Large intestine (tissue), 3 donors: ENCODE measurements at regions not wholly inside any gene's neighbourhood (a gene's known extent, or its start where the extent isn't known, plus 50 kb on each side); places are given as distances from the start of the nearest gene placed in this dataset.

Experiments
- DNase-seq, 2 donors: peaks; one replicate each; pipeline versions ENCODE4 v3.0.0 to v3.0.0-alpha.2; 2013
- H3K27ac ChIP-seq: one replicate; pipeline ENCODE4 v1.5.1; 2013; ENCODE audit warnings: low read length
- H3K27me3 ChIP-seq: 2 replicates; pipeline ENCODE4 v1.6.1; 2013; ENCODE audit warnings: low read length; ENCODE audit not compliant: control insufficient read depth, insufficient read depth
- H3K36me3 ChIP-seq: 2 replicates; pipeline ENCODE4 v1.6.1; 2013; ENCODE audit warnings: low read length; ENCODE audit not compliant: control insufficient read depth, insufficient read depth
- H3K4me1 ChIP-seq: one replicate; pipeline ENCODE4 v1.6.1; 2013; ENCODE audit warnings: low read length; ENCODE audit not compliant: control insufficient read depth, insufficient read depth
- H3K4me3 ChIP-seq: one replicate; pipeline ENCODE4 v1.5.1; 2013; ENCODE audit warnings: low read length
- H3K9me3 ChIP-seq: one replicate; pipeline ENCODE4 v1.6.1; 2013; ENCODE audit warnings: mild to moderate bottlenecking, low read depth, low read length, moderate library complexity; ENCODE audit not compliant: control insufficient read depth
- WGBS: methylation state at CpG from one replicate; pipeline ENCODE4 v1.1.5; 2013; ENCODE audit warnings: low lambda C conversion rate; ENCODE audit not compliant: insufficient coverage; 5-methylcytosine and 5-hydroxymethylcytosine counted together

DNA sequence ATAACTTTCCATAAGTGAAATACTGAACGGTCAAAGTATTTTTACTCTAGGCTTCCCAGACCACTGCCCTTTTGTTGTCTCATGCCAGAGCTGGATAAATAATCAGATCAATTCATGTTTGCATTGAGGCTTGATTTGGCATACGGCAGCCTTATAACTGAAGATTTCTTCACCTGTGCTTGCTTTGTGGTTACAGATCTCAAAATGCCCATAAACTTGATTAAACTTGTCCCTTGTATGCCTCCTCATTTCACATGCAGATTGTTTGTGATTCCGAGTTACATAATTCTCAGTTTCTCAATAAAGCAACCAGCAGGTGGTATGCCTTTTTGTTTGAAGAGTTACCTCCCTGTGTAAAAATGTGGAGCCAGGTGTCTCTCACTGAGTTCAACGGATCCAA is 211.4 kb upstream of the LRIG1 start:
- no peak for DNase-seq
- H3K27ac ChIP-seq: no peak overlapping the region
- 33% methylated on average over 1 of the region's 4 CpGs for WGBS

DNA sequence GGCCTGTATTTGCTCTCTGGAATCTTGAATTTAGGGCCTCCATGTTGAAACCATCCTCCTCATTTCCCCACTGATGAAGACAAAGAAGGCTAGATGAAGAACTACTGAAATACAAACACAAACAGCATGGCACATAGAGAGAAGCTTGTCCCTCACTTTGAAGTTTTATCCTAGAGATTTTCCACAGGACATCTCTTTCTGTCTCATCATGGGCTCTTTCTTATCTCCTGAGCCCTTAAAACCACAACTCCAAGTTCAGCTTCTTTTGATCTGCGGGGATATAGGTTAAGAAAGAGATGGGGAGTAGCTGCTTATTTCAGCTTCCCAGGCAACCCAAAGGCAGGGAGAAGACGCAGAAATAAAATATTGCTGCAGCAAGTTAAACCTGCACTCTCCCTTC is 213.1 kb upstream of the LRIG1 start:
- DNase-seq: no peak
- Histone ChIP-seq H3K4me1 (no peaks in the 10 kb centered on the region), H3K27ac (no peak overlapping the region), H3K9me3 (no peaks in the 10 kb centered on the region), H3K4me3 (no peak overlapping the region), H3K27me3 (no peaks in the 10 kb centered on the region), H3K36me3 (no peaks in the 10 kb centered on the region)
- WGBS: no CpG with 5 or more reads among the region's 2 CpGs

More for the DNA sequence above, 211.4 kb upstream of the LRIG1 start:
- no peaks in the 10 kb centered on the region for H3K4me1 ChIP-seq
- H3K27me3 ChIP-seq: no peaks in the 10 kb centered on the region
- H3K9me3 ChIP-seq: no peaks in the 10 kb centered on the region
- H3K36me3 ChIP-seq: no peaks in the 10 kb centered on the region
- no peak overlapping the region for H3K4me3 ChIP-seq

DNA sequence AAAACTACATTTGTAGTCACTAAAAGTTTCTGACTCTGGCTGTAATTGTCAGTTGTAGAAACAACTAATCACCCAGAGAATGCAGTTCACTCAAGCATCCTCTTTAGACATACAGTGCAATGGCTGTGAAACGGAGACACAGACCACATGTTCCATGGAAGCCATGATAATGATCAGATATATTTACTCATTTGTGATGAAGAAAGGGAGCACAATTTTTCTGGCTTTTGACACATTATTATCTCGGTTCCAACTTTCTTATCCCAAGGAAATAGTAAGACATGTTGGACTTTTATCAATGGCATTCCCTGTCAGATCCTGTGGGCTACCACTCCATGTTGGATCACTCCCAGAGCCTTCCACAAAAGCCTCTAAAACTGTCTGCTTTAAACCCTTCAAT is 215.0 kb upstream of the LRIG1 start:
- no peaks in the 10 kb centered on the region for H3K4me1 ChIP-seq
- no peaks in the 10 kb centered on the region for H3K36me3 ChIP-seq
- no peak overlapping the region for H3K4me3 ChIP-seq
- H3K27me3 ChIP-seq: no peaks in the 10 kb centered on the region
- H3K27ac ChIP-seq: no peak overlapping the region
- WGBS: no CpG with 5 or more reads among the region's 2 CpGs
- H3K9me3 ChIP-seq: no peaks in the 10 kb centered on the region
- DNase-seq: no peak

DNA sequence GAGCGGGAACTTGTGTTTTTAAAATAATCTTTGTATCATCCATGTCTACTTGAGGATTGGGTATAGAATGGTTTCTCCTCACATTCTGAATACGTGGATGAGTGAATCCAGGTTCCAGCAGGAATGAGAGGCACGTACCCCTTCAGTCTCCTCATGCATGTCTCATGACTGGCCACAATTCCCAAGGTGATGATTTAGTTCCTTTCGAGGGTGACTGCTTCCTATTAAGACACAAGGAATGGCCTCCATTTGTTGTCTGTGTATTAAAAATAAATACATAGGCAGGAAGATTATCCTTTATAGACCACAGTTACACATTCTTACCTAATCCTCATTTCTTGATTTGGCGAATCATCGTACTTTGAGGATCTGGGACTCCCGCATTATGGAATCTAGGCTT is 217.0 kb upstream of the LRIG1 start:
- Histone ChIP-seq H3K36me3 (no peaks in the 10 kb centered on the region), H3K27me3 (no peaks in the 10 kb centered on the region), H3K9me3 (no peaks in the 10 kb centered on the region), H3K4me3 (no peak overlapping the region), H3K4me1 (no peaks in the 10 kb centered on the region), H3K27ac (no peak overlapping the region)
- 89% methylated on average over 3 of the region's 7 CpGs for WGBS
- no peak for DNase-seq

DNA sequence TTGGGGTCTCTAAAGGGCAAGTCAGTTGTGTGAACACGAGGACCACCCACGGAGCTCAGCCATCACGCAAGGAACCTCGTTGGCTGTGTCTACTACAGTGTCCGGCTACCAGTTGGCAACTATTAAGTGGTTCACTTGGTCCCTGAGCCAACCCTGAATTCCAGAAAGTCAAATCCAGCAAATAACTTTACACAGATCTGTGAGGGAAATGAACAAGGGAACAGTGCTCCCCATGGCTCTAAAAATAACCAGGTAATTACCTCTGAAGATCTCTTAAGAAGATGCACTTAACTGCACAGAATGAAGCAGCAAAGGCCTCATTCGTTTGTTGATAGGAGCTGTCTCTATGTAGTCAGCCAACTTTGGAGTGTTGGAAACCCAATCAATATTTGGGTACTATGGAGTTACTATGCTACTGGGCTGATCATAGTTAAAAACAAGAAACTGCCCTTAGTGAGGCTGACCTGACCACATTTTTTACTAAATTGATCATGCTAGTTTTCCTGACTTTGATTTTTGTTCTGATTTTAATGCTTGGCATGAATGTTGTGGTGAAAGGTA is 219.1 kb upstream of the LRIG1 start:
- Histone ChIP-seq H3K27me3 (no peaks in the 10 kb centered on the region), H3K4me3 (no peak overlapping the region), H3K9me3 (no peaks in the 10 kb centered on the region), H3K27ac (no peak overlapping the region), H3K4me1 (no peaks in the 10 kb centered on the region), H3K36me3 (no peaks in the 10 kb centered on the region)
- WGBS: no CpG with 5 or more reads among the region's 6 CpGs
- DNase-seq: no peak

DNA sequence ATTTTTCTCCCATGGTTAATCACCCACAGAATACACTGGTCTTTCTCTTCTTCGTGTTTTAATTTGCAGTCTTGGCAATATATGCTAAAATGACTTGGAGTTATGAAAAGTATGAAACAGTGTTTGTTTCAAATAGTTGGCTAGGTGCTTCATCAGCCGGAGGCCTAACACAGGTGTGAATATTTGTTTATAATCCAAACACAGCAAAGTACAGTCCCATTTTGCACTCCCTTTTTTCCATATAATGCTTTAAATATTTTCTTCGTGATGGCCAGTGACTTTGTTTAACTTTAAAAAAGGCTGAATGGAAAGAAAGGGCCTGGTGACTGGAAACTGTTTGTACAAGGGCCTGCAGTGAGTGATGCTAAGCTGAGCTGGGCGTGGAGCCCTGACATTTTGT is 219.7 kb upstream of the LRIG1 start:
- H3K36me3 ChIP-seq: no peaks in the 10 kb centered on the region
- no peaks in the 10 kb centered on the region for H3K4me1 ChIP-seq
- no peaks in the 10 kb centered on the region for H3K9me3 ChIP-seq
- no peak overlapping the region for H3K4me3 ChIP-seq
- H3K27ac ChIP-seq: no peak overlapping the region
- H3K27me3 ChIP-seq: no peaks in the 10 kb centered on the region
- no peak for DNase-seq
- WGBS: 80% methylated on average over 2 of the region's 4 CpGs

DNA sequence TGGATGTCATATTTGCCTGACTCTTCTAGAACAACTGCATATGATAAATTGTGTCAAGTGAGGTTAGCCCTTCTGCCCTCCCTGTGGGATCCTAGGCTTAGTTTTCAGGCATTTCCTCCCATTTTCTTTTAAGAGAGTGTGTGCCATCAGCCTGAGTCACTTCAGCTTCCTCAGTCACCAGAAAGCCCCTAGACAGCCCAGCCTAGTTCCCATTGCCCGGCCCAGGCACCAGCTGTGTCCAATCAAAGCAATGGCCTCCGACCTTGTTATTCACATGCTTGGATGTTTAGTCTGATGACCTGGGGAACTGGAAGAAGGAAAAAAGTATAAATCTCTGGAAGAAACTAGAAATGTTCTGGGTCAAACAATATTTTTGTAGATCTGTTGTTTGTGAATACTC is 221.9 kb upstream of the LRIG1 start:
- no peak for DNase-seq
- no CpG with 5 or more reads among the region's 2 CpGs for WGBS

DNA sequence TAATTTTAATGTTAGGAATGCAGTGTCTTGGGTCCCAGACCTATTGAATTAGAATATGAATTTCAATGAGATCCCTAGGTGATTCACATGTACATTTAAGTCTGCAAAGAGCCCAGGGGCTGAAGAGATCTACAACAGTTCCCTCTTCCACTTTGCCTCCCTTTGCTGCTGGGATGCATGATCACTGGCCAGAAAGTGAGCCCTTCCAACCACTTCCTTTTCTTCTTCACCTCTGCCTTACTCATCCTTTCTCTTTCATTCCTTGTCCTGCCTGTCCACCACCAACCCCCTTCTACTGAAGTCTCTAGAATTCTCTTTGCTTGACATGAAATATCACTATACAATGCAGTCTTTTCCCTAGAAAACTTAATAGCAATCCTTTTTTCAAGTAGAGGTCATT is 222.4 kb upstream of the LRIG1 start:
- Histone ChIP-seq H3K27ac (no peak overlapping the region), H3K36me3 (no peaks in the 10 kb centered on the region)

More for the DNA sequence above, 221.9 kb upstream of the LRIG1 start:
- Histone ChIP-seq H3K27ac (no peak overlapping the region), H3K4me1 (no peaks in the 10 kb centered on the region), H3K36me3 (no peaks in the 10 kb centered on the region), H3K4me3 (no peak overlapping the region), H3K27me3 (no peaks in the 10 kb centered on the region), H3K9me3 (no peaks in the 10 kb centered on the region)

DNA sequence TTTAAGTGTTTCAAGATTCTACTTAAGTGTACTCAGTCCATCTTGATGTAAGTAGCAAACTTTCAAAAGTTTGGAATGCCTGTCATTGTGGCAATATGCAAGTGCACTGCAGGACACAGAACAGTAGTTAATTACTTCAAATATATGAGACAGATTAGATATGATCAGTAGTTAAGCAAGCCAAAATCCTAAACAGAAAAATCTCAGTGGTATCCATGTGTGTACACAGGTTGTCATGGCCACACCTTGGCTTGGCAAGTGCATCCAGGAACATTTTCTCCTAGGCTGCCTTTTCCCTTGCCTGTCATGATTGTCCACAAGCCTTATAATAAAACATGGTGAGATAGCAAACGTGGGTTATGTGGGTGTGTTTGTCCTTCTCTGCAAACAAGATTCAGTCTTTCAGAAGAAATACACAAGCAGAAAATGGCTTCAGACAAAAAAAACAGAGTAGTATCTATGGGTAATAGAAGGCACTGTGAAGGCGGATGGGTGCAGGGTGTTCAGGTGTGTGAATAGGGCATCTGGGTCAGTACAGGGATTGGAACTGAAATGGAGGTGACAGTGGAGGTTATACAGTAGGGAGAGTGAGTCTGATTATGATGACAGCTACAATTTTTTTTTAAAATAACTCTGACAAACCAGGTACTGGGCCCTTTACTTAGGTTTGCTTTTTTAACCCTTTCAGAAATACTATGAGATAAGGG is 229.0 kb upstream of the LRIG1 start:
- Histone ChIP-seq H3K36me3 (no peaks in the 10 kb centered on the region), H3K27ac (no peak overlapping the region), H3K4me3 (no peak overlapping the region), H3K27me3 (no peaks in the 10 kb centered on the region), H3K9me3 (no peaks in the 10 kb centered on the region), H3K4me1 (peaks cover 4% of the 10 kb centered on the region)
- 20% methylated on average over 1 of the region's 2 CpGs for WGBS
- DNase-seq: peak in 1 of 2 donors; percentile 35

More for the DNA sequence above, 222.4 kb upstream of the LRIG1 start:
- no peaks in the 10 kb centered on the region for H3K9me3 ChIP-seq
- DNase-seq: no peak
- H3K4me3 ChIP-seq: no peak overlapping the region
- no peaks in the 10 kb centered on the region for H3K27me3 ChIP-seq
- no peaks in the 10 kb centered on the region for H3K4me1 ChIP-seq

DNA sequence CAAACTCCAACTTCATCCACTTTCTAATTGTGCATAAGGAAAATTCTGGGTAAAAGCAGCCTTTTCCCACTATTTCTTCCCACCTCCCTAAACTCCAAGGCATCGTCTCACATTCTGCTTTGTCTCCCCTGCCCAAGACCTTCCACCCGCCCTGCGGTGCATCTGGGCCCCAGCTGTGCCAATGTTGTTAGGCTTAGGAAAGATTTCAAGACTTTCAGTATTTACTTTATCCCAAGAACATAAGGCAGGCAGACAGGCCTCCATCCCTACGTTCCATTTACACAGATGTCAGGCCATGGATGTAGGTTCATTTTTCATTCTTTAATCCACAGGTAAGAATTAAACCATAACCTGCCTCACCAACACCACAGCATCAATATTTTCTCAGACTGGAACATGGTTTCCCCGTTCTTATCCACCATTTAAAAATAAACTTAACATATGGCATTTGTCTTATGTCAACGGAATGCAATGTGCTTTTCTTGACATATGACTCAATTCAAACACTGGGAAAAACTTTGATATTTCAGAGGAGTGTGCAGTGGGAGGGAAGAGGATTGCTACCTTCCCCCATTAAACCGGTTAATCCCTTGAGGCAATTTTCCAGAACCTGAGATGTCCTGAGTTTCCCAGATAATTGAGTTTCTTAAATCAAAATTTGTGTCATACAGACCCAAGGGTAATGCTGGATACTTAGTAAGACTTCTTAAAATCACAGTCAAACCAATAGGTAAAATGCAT is 238.0 kb upstream of the LRIG1 start:
- Histone ChIP-seq H3K4me3 (no peak overlapping the region), H3K27ac (no peak overlapping the region)
- WGBS: 79% methylated on average over 3 of the region's 7 CpGs

More for the DNA sequence above, 238.0 kb upstream of the LRIG1 start:
- Histone ChIP-seq H3K4me1 (no peaks in the 10 kb centered on the region), H3K36me3 (no peaks in the 10 kb centered on the region), H3K27me3 (no peaks in the 10 kb centered on the region), H3K9me3 (no peaks in the 10 kb centered on the region)
- DNase-seq: no peak
